Suppressor macrophage treated with lipopolysaccharide for 4 hours (primary cell): ENCODE measurements at regions not wholly inside any gene's neighbourhood (a gene's known extent, or its start where the extent isn't known, plus 50 kb on each side); places are given as distances from the start of the nearest gene placed in this dataset.
"Not testable (repeated sequence)": the region's sequence is repeated elsewhere in the genome, so short reads cannot be mapped to it uniquely, and the experiment has no call there.

ENCODE experiments used
- DNase-seq: peaks from one replicate; pipeline ENCODE4 v3.0.0-alpha.2; 2020

DNA sequence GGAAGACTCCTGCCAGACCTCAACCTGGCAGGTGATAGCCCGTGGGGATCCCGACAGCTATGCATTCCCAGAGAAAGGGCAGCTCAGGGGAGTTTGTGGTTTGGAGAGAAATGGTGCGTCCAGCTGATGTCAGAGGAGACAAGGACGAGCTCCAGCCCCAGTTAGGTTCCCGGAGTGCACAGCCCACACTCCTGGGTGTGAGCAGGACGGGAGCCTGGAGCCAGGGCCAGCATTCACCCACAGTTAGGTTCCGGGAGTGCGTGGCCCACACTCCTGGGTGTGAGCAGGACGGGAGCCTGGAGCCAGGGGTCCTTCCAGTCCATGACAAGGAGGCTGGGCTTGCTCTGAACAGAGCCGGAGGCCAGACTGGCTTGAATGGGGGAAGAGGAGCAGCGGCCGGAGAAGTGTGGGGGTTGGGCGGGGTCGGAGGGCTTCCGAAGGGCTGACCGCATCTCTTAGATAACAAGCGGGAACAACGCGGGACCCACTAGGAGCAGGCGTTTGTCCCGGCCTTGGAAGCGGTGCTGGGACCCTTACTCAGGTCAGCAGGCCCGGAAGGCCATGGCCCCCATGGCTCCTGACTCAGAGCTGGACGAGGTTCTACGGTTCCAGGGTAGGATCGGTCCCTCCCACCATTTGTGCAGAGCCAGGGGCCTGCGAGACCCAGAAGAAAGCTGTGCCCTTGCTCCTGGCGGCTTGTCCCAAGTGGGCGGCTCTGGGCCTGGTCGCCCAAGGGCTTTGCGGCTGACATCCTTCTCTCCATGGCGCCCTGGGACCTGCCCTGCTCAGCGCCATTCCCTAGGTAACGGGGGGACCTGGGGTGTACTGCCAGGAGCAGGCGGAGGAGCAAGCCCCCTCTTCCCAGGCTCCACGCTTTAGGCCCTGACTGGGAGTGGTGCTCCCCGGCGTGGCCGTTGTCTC lies 185.6 kb downstream of the RTP5 start:
- DNase-seq = no peak

- no peak for DNase-seq
Measured at GRCh38 chr2:242056026-242056425, 186.5 kb downstream of the RTP5 start.

- DNase-seq = no peak
Measured at GRCh38 chr2:242056785-242057184, 187.3 kb downstream of the RTP5 start.

- DNase-seq = no peak
Measured at GRCh38 chr2:242057379-242058040, 188.0 kb downstream of the RTP5 start.

- DNase-seq = no peak
Measured at GRCh38 chr2:242058116-242058680, 188.7 kb downstream of the RTP5 start.

GRCh38 chr2:242059566-242059965 lies 190.0 kb downstream of the RTP5 start:
- DNase-seq = no peak

GRCh38 chr2:242060212-242060835 lies 190.8 kb downstream of the RTP5 start:
- DNase-seq = no peak

GRCh38 chr2:242061930-242062329 lies 192.4 kb downstream of the RTP5 start:
- not testable (repeated sequence) for DNase-seq

DNA sequence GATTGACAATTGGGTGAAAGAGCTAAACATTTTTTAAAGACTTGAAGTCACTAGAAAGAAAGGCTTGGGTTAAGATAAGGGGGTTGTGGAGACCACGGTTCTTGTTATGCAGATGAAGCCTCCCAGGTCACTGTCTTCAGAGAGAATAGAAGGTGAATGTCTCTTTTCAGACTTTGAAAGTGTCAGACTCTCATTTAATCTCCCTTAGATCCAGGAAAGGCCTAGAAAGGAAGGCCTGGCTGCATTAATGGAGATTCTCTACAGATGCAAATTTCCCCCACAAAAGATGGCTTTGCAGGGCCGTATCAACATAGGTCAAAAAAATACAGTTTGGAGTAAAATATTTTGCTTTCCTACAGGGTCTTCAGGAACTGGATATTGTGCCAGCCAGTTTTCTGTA lies 193.9 kb downstream of the RTP5 start:
- no peak for DNase-seq

DNA sequence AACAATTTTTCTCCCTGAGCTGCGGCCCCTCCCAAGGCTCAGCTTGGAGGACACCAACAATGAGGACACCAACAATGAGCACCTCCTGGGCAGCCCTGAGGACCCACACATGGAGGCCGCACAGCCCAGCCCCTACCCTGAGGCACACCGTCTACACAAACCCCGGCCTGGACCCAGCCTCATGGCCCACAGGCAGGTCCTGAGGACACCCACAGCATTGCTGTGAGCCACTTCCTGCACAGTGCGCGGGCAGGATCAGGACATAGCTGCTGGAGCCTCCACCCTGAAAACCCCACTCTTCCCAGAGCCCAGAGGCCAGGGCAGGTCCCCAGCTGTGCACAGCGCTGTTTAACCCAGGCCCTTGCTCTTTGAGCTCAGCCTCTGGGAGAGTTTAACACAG lies 194.3 kb downstream of the RTP5 start:
- no peak for DNase-seq

DNA sequence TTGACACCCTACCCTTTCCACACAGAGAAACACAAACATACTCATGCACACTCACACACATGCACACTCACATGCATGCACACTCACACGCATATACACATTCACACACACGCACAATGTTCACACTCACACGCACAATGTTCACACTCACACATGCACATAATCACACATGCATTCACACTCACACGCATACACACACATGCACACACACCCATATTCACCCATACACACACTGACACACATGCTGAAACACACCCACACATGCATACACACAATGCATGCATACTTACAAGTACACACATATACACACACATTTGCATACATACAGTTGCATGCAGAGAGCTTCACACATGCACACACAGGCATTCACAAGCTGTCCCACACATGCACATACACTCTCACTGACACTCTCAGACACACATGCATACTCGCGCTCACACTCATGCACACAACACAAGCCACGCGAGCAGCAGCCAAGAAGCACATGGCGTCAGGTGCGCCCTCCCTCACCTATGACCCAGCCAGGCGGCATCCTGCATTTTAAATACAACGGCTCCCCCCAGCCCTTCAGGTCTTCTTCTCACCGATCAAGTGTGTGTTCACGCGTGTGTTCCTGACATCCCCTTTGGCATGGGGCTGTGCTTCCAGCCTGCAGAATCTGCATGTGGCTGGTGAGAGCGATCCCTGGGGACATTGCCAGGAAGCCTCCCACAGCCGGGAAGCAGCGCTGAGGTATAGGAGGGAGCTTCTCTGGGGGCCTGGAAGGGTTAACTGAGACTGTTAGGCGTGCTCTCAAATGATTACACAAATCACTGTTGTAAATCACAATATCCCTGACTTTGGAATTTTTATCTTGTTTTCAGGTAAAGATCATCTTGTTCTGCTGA lies 195.1 kb downstream of the RTP5 start:
- DNase-seq = no peak

DNA sequence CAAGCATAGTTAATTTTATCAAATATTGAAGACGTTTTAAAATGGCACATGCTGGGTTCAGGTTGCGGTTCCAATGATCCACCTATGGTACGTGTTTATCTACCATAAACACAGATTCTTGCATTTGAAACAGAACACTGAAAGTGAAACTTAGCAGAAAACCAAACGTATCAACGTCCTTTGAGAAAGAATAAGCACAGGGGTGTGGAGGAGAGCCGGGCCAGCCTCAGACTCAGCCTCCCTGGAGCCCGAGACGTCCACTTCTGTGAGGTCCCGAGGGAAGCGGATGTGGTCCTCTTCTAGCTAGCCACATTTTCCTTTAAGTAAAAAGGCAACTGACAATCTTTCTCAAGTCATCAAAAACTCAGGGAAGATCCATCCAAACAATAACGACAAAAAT lies 195.9 kb downstream of the RTP5 start:
- DNase-seq = no peak

- DNase-seq = no peak
Measured at GRCh38 chr2:242069018-242069417, 199.5 kb downstream of the RTP5 start.

DNA sequence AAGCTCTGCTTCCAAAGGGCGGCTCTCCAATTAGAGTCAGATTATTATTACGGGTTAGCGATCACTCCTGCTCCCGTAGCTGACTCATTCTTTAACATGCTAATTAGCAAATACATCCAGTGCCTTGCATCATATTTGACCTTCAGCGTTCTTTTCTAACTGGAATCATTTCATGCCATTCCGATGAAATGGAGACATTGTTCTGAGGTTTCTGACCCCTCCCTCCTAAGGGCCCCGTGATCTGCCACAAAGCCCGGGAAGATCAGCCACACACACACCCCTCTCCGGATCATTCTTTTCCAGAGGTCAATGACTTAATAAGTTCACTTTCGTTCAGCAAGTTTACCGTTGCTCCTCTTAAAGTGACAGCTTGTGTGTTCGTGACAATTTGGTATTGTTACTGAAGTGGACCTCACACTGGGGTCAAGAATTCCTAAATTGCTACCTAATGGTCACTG lies 200.4 kb downstream of the RTP5 start:
- not testable (repeated sequence) for DNase-seq

GRCh38 chr2:242070726-242071125 lies 201.2 kb downstream of the RTP5 start:
- not testable (repeated sequence) for DNase-seq

GRCh38 chr2:242071377-242071776 lies 201.8 kb downstream of the RTP5 start:
- DNase-seq = not testable (repeated sequence)

DNA sequence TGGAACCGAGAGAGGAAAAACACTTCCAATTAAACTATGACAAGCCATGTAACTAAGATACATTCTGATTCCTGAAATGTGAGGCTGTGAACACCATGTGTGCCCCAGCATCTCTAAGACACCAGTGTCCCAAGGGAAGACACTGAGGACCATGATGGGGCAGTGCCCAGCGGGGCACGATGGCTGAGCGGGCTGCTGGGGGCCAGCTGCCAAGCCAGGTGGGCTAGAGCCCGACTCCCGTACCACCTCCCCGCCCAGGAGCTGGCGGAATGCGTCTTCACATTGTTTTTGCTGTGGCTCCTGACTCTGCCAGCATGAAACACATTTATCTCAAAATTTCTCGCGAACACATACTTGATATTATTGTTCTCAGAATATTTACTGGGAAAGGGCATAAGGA lies 202.4 kb downstream of the RTP5 start:
- not testable (repeated sequence) for DNase-seq

DNA sequence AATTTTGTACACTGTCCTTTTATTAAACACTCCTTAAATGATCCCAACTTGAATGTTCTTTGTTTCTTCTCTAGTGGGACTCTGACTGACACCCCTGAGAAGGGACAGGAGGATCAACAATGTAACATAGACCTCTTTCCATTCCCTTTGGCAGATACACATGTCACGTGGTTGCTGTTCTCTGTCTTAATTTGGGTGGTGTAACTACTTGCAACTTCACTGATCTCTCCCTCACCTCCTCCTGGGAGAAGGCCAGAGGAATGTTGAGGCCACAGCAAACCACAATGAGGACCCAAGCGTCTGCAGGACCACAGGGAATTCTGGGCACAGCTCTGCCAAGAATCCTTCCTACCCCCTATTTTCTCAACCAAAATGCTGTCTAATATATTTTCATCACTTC lies 205.6 kb downstream of the RTP5 start:
- DNase-seq = no peak

GRCh38 chr2:242075696-242076095 lies 206.2 kb downstream of the RTP5 start:
- DNase-seq = no peak

DNA sequence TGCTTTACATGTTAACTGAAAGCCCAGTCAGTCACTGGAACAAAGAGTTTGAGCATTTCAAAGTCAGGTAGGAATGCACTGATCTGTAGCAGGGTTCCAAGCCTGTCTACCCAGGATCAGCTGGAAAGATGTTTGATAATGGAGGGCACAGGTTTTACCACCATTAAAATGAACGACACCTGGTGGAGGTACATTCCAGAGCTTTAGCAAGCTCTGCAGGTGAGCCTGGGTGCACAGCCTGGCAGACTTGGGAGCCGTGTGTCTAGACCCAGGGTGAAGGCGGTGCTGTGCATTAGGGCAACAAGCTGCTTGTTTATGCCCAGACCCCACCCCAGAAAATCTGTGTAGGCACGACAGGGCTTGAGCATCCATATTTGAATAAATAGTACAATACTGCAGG lies 206.7 kb downstream of the RTP5 start:
- not testable (repeated sequence) for DNase-seq

- DNase-seq = not testable (repeated sequence)
Measured at GRCh38 chr2:242078426-242078825, 208.9 kb downstream of the RTP5 start.

DNA sequence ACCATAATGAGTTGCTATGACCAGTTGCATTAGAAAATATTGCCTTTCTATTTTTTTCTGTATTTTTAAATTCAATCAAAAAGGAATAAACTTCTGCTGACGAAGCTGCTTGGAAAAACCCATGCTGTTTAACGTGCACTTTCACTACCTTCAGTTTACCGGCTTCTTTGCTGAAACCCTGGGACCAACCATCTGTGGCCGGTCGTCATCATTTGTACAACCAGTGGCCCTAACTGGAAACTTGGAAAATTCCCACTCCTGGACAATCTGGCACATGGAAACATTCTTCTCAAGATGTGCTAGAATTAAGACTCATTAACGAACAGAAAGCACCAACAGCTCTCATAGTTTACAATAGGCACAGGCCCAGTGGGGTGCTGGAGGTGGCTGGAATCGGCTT lies 210.3 kb downstream of the RTP5 start:
- not testable (repeated sequence) for DNase-seq
